Activated CD4-positive, alpha-beta T cell treated with anti-CD3 and anti-CD28 coated beads, Interleukin-10, Interleukin-2, amounts not matched to agents 100 ng/mL and 50 ng/mL, durations not matched to agents 16 hours and 8 hours (primary cell): ENCODE measurements at regions not wholly inside any gene's neighbourhood (a gene's known extent, or its start where the extent isn't known, plus 50 kb on each side); places are given as distances from the start of the nearest gene placed in this dataset.

Source experiments
- DNase-seq: peaks from one replicate; pipeline ENCODE4 v3.0.0-alpha.2; 2020

DNA sequence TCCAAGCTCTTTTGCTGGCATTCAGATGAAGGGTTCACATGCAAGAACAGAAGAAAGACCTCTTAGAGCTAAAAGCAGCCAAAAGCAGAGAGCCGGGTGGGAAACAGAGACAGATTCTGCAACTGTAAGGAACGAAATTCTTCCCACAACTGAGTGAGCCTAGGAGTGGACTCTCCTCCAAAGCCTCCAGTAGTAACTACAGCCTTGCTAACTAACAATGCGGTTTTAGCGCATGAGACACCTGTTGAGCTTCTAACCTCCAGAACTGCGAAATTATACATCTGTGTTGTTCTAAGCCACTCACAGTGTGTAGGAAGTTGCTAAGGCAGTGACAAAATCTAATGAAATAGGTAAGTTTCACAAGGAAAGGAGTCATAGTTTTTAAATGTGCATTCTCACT, 98.1 kb upstream of the SLITRK1 start:
- no peak for DNase-seq

DNA sequence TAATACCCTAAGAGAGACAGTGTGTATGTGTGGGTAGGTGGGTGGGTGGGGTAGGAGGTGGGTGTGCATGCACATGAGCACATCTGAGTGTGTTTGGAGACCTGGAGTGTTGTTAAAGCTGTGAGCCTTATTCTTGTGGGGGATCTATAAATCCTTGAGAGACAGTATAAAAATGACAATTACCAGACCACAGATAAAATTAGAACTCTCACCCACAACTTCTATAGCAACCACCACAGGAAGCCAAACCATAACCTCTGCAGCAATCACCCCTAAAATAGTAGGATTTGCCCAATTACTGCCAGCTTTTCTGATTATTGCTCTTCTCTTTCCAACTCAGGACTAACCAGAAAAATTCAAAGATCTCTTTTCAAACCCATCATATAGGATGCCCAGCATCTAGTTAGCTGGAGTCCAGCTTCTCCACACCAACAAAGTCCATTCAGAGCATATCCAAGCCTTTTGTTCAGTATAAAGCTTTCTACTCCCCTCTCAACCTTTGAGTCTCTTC, 93.4 kb upstream of the SLITRK1 start:
- no peak for DNase-seq

DNA sequence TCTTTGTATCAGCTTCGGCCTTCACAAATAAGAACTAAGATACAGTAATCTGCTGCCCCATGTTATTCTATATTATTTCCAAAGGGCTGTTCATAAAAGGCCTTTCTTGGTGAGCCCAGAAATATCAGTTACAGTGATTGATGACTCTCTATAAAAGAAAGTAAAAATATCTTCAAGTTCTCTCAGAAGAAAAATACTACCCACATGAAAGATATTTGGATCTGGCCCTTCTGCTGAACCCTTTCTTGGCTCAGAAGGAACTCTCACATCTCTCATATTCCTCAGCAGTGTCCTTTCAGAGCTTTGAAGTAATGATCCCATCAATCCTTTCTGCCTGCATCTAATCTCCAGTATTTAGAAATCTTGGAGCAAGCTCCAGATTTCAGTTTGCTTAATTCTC, 76.3 kb upstream of the SLITRK1 start:
- DNase-seq = no peak

DNA sequence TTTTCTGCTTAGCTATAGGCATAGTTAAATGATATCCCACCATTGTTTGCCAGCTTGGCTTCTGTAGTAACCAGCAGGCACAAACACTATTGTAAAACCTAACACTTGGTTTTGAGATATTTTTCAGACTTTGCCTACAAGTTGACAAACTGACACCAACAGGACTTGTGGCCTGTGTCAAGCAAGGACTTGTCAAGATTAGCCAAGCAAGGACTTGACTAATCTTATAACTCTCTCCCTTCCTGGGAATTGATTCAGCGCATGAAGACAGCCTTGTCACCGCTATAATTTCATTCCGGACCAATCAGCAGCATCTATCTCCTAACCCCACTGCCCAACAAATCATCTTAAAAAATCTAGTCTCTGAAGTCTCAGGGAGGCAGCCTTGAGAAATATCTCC, 72.7 kb upstream of the SLITRK1 start:
- no peak for DNase-seq

DNA sequence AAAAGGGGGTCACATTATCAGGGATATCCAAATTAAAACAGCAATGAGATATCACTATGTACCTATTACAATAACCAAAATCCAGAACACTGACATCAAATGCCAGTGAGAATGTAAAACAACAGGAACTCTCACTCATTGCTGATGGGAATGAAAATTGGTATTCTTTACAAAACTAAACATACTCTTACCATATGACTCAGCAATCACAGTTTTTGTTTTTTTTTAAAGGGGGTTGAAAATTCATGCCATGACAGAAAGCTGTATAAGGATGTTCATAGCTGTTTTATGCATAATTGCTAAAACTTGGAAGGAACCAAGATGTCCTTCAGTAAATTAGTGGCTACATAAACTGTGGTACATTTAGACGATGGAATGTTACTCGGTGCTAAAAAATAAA, 71.6 kb upstream of the SLITRK1 start:
- no peak for DNase-seq

DNA sequence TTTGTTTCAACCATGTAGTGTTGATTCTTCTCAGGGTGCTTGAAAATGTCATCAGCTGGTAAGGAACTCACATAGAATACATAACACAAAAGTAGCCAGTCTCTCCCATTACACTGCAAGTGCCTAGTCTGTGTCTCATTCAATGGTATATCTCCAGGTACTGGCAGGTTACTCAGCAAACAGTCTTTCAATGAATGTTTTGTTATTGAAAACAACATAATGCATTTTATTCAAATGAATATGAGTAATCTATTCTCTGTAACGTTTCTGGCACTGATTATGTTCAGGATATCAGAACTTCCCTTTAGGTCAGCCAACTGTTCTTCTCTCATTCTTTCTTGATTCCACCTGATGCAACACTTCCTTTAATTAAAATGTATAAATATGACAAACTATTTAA, 68.0 kb upstream of the SLITRK1 start:
- no peak for DNase-seq

DNA sequence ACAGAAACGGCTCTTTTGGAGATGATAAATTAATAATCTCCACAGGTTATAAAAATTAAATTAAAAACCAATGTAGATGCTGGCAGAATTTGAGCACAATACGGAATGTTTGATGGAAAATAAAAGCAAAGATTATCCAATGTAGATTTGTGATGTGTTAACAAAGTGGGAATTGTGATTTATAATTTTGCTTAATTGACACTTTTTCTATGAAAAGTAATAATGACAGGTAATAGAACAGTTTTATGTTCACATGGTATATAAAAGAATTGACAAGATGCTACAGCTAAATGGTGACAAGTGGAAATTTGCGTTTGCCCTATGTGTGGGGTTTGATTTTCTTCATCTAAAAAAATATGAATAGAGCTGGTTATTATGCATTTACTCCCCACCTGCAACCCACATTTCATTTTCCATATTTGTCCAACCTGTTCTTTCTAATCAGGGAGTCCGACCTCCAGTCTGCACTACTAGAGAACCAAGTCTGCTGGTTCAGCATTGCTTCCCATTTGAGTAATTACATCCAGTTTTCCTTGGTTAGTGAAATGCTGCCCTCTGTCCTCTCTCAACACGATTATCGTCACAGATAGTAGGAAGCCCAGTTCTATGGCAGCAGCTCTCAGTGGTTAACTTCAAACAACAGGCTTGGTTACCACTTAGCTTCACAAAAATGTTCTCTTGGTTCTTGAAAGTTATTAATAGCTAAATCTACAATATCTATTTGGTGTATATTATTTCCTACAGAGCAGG, 61.4 kb upstream of the SLITRK1 start:
- DNase-seq = no peak

DNA sequence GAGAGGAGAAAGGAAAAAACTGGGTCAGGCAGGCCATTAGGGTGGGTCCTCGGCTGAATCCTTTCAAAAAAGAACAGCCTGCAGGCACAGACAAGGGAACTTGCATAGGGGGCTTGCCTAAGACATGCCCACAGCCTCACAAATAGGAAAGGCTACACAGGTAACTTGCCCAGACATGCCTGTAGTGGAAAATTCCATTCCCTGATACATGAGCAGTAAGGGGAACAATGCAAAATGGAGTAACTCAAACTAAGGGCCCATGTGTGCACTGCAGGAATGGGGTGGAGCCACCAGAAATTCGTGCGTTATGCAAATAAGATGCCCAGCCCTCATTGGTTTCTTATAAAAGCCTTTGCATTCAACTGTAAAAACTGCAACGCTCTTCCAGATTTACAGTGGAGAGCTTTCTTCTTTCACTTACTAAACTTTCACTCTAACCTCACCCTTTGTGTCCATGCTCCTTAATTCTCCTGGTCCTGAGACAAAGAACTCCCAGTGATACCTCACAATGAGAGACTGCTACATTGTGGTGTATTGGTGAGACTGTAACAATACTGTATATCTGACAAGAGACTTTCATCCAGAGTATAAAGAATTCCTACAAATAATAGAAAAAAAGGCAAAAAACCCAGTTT, 59.5 kb upstream of the SLITRK1 start:
- DNase-seq = no peak

DNA sequence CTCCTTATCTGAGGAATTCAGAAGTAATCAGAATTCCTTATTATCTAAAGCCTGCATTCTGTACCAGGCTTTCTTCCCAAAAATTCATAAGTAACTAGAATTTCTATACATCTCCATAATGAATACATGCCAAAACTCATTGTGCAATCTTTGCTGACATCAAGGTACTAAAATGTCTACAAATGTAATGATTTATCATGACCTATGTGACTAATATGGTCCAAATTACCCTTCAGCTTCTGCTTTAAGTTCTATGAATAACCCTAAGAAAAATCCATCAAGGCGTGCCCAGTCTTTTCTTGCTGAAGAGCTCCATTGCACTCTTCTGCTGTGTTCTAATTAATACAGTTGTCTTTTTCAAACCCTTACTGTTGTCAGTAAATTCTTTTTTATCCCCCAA, 58.5 kb upstream of the SLITRK1 start:
- DNase-seq = no peak

DNA sequence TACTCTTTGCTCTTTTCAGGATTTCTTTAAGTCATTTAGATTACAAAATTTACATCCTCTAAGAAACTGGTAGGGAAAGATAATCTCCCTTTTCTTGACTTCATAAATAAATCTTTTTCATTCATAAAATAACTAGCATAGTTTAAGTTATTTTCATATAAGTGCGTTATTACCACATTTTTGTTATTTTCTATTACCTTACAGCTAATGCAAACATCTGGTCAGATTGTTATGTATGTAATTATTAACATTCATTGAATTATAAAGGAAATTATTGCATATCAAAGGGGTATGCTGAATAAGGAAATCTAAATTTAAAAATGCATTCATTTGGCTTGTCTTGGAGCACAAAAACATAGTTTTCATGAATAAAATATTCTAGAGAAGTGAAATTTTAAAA, 55.3 kb upstream of the SLITRK1 start:
- DNase-seq = no peak

DNA sequence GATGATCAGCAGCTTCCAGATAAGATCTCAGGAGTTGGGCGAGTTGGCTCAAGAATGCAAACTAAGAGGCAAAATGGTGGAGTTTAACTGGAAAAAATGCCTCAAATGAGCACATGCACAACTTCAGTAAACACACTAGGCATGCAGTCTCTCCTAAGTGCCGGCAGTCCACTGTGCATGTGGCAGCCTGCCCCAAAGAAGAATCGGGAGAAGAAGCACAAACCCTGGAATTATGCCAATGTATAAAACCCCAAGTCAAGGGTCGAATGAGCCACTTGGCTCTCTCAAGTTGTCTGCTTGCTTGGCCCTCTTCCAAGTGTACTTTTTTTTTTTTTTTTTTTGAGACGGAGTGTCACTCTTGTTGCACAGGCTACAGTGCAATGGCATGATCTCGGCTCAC, 53.3 kb upstream of the SLITRK1 start:
- DNase-seq = no peak
